ENCODE measurements at regions not wholly inside any gene's neighbourhood (a gene's known extent, or its start where the extent isn't known, plus 50 kb on each side); places are given as distances from the start of the nearest gene placed in this dataset.

DNA sequence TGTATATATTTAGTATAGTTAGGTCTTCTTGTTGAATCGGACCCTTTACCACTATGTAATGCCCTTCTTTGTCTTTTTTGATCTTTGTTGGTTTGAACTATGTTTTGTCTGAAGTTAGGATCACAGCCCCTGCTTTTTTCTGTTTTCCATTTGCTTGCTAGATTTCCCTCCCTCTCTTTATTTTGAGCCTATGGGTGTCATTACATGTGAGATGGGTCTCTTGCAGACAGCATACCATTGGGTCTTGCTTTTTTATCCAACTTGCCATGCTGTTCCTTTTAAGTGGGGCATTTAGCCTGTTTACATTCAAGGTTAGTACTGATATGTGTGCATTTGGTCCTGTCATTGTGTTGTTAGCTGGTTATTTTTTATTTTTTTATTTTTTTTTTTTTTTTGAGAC, 224.6 kb downstream of the INSC start:
- H2AFZ ChIP-seq (ENCODE audit: low read length) = no peak overlapping the region
- DNase-seq = no peak
- no peak overlapping the region for H3T11ph ChIP-seq (ENCODE audit: low read length)
- peaks cover 3% of the 10 kb centered on the region; the same call in 1 of the 2 replicates for H3K27me3 Mint-ChIP-seq (ENCODE audit: low read depth)
- peaks cover 3 to 20% (median 11%) of the 10 kb centered on the region in 3 experiments for H3K36me3 Mint-ChIP-seq (ENCODE audit: insufficient read depth in 1 of 3, low read depth in 3 of 3)
- no peak overlapping the region for H2BK5ac ChIP-seq (ENCODE audit: insufficient read length, low read length)
- H3K14ac ChIP-seq (ENCODE audit: insufficient read depth, low read length) = no peak overlapping the region
- no peak overlapping the region for H2AK5ac ChIP-seq (ENCODE audit: insufficient read length, low read length)
- no peak overlapping the region for H2BK20ac ChIP-seq (ENCODE audit: low read depth, low read length, poor library complexity, severe bottlenecking)
- no peaks in the 10 kb centered on the region for H3K23me2 ChIP-seq (ENCODE audit: insufficient read length, low read depth, low read length, poor library complexity, severe bottlenecking)
- H3K27ac Mint-ChIP-seq = no peak overlapping the region
- no peak overlapping the region for H4K8ac ChIP-seq (replicated peaks; ENCODE audit: insufficient read length, low read depth, low read length)
- no peak overlapping the region for H3K4ac ChIP-seq (ENCODE audit: low read depth, low read length)
- H3K79me1 ChIP-seq (ENCODE audit: insufficient read depth, low read depth, low read length, poor library complexity, severe bottlenecking) = no peaks in the 10 kb centered on the region
- H4K5ac ChIP-seq (ENCODE audit: insufficient read length, low read depth, low read length) = no peak overlapping the region
- peaks cover 12 to 13% of the 10 kb centered on the region in 2 experiments for H3K9me3 Mint-ChIP-seq
- no peak overlapping the region for H3K23ac ChIP-seq (ENCODE audit: insufficient read length, low read depth, low read length)
- no peak overlapping the region for H3K4me3 Mint-ChIP-seq
- H2BK12ac ChIP-seq (ENCODE audit: insufficient read length, low read depth, low read length) = no peak overlapping the region
- H4K91ac ChIP-seq (ENCODE audit: insufficient read length, low read depth, low read length) = no peak overlapping the region
- H3K4me2 ChIP-seq (ENCODE audit: insufficient read depth, insufficient read length, low read length) = no peak overlapping the region
- H4K20me1 ChIP-seq (ENCODE audit: control insufficient read depth, insufficient read depth, insufficient read length) = no peaks in the 10 kb centered on the region
- no CpG with 5 or more reads among the region's 1 CpG for WGBS (ENCODE audit: extremely low coverage, insufficient read length, low lambda C conversion rate)
- H3K4me1 Mint-ChIP-seq = peaks cover 29 to 35% of the 10 kb centered on the region in 2 experiments
- H3K4me1 ChIP-seq (ENCODE audit: insufficient read depth, low read length) = no peaks in the 10 kb centered on the region
- no peak overlapping the region for H3K56ac ChIP-seq (ENCODE audit: insufficient read length, low read depth, low read length)
- H3K18ac ChIP-seq (ENCODE audit: insufficient read length, low read depth, low read length) = no peak overlapping the region
- H3K27ac ChIP-seq (ENCODE audit: insufficient read length, low read depth, low read length) = no peak overlapping the region
- no peaks in the 10 kb centered on the region for H3K27me3 ChIP-seq (ENCODE audit: insufficient read depth, low read length)
- H3K79me2 ChIP-seq (ENCODE audit: insufficient read depth, low read length) = no peaks in the 10 kb centered on the region
- TF ChIP-seq CTCF (conservative IDR thresholded peaks at IDR 0.05) = no peak
- no peak overlapping the region for H2BK120ac ChIP-seq (ENCODE audit: low read depth, low read length, poor library complexity, severe bottlenecking)
- no peak overlapping the region for H2BK15ac ChIP-seq (ENCODE audit: low read depth, low read length)
- no peaks in the 10 kb centered on the region for H3K9me3 ChIP-seq (ENCODE audit: control insufficient read depth, low read depth, low read length)
- no peak overlapping the region for H3K9ac ChIP-seq (ENCODE audit: extremely low read depth, insufficient read length, low read length)

All from H9 (cell line).